ENCODE measurements at regions not wholly inside any gene's neighbourhood (a gene's known extent, or its start where the extent isn't known, plus 50 kb on each side); places are given as distances from the start of the nearest gene placed in this dataset.

DNA sequence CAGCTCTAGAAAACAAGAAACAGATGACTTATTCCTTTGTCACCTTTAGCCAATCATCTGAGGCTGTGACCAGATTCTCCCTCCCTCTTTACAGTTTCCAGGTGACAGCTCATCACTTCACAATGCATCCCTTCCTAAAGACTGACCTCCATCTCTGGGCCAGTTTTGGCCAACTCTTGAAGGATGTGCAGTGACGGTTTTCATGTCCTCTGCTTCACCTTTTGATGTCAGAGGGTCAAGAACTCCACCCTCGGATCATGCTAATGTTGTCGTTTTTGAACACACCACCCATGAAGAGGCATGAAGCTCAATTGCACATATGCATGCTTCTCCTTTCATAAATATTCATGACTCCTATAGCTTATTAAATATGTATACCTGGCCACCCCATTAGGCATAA lies 161.2 kb upstream of the SYNPR start:
- no peak for TF ChIP-seq POLR2AphosphoS5 (IDR thresholded peaks at IDR 0.05; ENCODE audit: low read depth, low read length)
- TF ChIP-seq TAF1 (IDR thresholded peaks at IDR 0.05; ENCODE audit: low read depth, low read length): no peak
- TF ChIP-seq POLR2A (IDR thresholded peaks at IDR 0.05; ENCODE audit: low read depth, low read length): no peak
- no peak for TF ChIP-seq PAX5 (IDR thresholded peaks at IDR 0.05; ENCODE audit: insufficient read depth, low read length, severe bottlenecking)
- TF ChIP-seq SPI1 (IDR thresholded peaks at IDR 0.05; ENCODE audit: low read depth, low read length): no peak
- TF ChIP-seq POU2F2 (IDR thresholded peaks at IDR 0.05; ENCODE audit: low read depth, low read length): no peak
